ENCODE measurements at regions not wholly inside any gene's neighbourhood (a gene's known extent, or its start where the extent isn't known, plus 50 kb on each side); places are given as distances from the start of the nearest gene placed in this dataset.

DNA sequence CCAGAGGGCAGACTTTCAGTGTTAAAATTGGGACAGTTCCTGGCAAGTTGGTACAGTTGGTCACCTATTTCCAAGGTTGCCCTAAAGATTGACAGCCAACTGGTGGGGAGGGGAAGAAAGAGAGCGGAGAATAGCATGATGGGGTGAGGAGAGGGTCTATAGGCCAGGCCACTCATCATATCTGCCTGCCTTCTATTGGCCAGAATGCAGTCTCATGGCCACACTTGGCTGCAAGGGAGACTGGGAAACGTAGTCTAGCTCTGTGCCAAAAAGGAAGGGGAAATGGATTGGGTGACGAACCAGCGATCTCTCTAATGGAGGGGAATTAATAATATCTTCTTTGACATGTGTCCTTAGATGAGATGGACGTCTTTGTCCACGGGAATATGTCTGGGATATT lies 197.4 kb upstream of the ATP6AP2 start:
- no peaks in the 10 kb centered on the region for H3K36me3 Mint-ChIP-seq (ENCODE audit: low read depth)
- no peak overlapping the region for H3K4me3 Mint-ChIP-seq
- CTCF ChIA-PET: no interaction called here

DNA sequence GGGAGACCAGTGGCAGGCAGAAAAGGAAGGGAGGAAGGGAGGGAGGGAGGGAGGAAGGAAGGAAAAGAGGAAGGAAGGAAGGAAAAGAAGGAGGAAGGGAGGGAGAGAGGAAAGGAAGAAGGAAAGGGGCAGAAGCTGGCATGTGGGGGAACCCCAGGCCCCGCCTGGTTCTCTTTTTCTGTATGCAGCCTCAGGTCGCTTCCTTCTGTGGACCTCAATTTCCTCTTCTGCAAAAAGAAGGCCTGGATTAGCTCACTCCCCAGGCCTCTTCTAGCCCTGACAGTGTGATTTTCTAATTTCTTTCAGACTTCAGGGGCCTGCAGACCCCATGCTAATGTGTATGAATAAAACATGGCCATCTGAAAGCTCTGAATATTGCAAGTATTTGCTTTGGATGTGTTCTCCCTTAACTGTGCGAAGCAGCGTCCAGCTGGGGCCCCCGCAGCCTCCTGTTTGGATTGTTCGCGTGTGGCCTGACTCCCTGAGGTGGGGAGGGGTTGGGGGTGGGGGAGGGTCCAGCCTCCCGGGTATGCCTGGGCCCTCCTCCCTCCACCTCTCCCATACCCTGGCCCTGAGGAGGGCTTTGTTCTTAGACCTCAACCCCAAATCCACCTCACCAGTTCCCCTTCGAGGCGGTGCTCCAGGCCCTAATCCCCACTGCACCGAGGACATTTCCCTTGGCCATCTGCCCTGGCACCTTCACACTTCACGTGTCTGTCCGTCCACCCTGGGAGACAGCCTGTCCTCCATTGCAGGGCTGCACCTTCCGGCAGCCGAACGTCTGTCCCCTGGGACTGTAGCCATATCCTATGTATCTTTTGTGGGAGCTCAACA lies 199.9 kb upstream of the ATP6AP2 start:
- Histone ChIP-seq H3K9me3 (ENCODE audit: control insufficient read depth in 1 of 2, insufficient read depth in 1 of 2, low read length in 2 of 2) (no peaks in the 10 kb centered on the region), H3K27ac (ENCODE audit: low read depth in 1 of 2, low read length in 2 of 2) (no peak overlapping the region), H3K27me3 (ENCODE audit: control insufficient read depth in 1 of 2, insufficient read depth in 2 of 2, low read length in 2 of 2) (no peaks in the 10 kb centered on the region), H3K36me3 (ENCODE audit: insufficient read depth, low read length) (no peaks in the 10 kb centered on the region), H3K4me1 (ENCODE audit: insufficient read depth, low read length) (no peaks in the 10 kb centered on the region), H3K4me3 (ENCODE audit: low read length) (no peak overlapping the region)
- no peak for ATAC-seq (ENCODE audit: poor library complexity)
- Mint-ChIP-seq H3K9me3 (no peaks in the 10 kb centered on the region), H3K27ac (no peak overlapping the region), H3K4me3 (no peak overlapping the region), H3K36me3 (ENCODE audit: low read depth) (no peaks in the 10 kb centered on the region), H3K4me1 (ENCODE audit: low read depth) (no peaks in the 10 kb centered on the region), H3K27me3 (no peaks in the 10 kb centered on the region)
- ChIA-PET POLR2A (no interaction called here), CTCF (no interaction called here)
- TF ChIP-seq, protein P1, sequence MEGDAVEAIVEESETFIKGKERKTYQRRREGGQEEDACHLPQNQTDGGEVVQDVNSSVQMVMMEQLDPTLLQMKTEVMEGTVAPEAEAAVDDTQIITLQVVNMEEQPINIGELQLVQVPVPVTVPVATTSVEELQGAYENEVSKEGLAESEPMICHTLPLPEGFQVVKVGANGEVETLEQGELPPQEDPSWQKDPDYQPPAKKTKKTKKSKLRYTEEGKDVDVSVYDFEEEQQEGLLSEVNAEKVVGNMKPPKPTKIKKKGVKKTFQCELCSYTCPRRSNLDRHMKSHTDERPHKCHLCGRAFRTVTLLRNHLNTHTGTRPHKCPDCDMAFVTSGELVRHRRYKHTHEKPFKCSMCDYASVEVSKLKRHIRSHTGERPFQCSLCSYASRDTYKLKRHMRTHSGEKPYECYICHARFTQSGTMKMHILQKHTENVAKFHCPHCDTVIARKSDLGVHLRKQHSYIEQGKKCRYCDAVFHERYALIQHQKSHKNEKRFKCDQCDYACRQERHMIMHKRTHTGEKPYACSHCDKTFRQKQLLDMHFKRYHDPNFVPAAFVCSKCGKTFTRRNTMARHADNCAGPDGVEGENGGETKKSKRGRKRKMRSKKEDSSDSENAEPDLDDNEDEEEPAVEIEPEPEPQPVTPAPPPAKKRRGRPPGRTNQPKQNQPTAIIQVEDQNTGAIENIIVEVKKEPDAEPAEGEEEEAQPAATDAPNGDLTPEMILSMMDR (IDR thresholded peaks at IDR 0.05): no peak
- intact Hi-C loops (cut with DNase I, micrococcal nuclease): no loop called here
- DNase-seq: peak in 3 of 14 experiments; percentile 4 to 25 (median 21)

More for the DNA sequence above, 197.4 kb upstream of the ATP6AP2 start:
- no peak for ATAC-seq (ENCODE audit: poor library complexity)
- DNase-seq: no peak
- POLR2A ChIA-PET: no interaction called here
- intact Hi-C loops (cut with DNase I, micrococcal nuclease): no loop called here
- TF ChIP-seq, protein P1 (IDR thresholded peaks at IDR 0.05): no peak
- Mint-ChIP-seq H3K27ac (no peak overlapping the region), H3K4me1 (ENCODE audit: low read depth) (no peaks in the 10 kb centered on the region), H3K9me3 (no peaks in the 10 kb centered on the region), H3K27me3 (no peaks in the 10 kb centered on the region)
- no peaks in the 10 kb centered on the region for H3K36me3 ChIP-seq (ENCODE audit: insufficient read depth, low read length)
- H3K27ac ChIP-seq (ENCODE audit: low read depth in 1 of 2, low read length in 2 of 2): no peak overlapping the region
- no peaks in the 10 kb centered on the region for H3K9me3 ChIP-seq (ENCODE audit: control insufficient read depth in 1 of 2, insufficient read depth in 1 of 2, low read length in 2 of 2)
- H3K4me1 ChIP-seq (ENCODE audit: insufficient read depth, low read length): no peaks in the 10 kb centered on the region
- no peak overlapping the region for H3K4me3 ChIP-seq (ENCODE audit: low read length)
- H3K27me3 ChIP-seq (ENCODE audit: control insufficient read depth in 1 of 2, insufficient read depth in 2 of 2, low read length in 2 of 2): no peaks in the 10 kb centered on the region

DNA sequence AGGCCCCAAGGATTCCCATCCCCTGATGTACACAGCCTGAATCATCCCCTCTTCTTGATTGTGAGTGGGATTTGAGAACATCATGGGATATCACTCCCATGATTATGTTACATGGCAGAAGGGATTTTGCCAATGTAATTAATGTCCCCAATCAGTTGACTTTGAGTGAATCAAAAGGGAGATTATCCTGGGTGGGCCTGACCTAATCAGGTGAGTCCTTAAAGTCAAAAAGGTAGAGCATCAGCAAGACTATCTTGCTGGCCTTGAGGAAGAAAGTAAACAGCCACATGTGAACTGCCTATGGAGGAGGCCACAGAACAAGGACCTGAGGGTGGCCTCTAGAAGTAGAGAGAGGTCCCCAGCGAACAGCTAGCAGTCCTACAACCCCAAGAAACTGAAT lies 203.1 kb upstream of the ATP6AP2 start:
- no peak overlapping the region for H3K27ac Mint-ChIP-seq
- no peak overlapping the region for H3K27ac ChIP-seq (ENCODE audit: low read depth in 1 of 2, low read length in 2 of 2)
- intact Hi-C loops (cut with DNase I, micrococcal nuclease): no loop called here
- POLR2A ChIA-PET: no interaction called here
- no peaks in the 10 kb centered on the region for H3K36me3 ChIP-seq (ENCODE audit: insufficient read depth, low read length)
- H3K9me3 Mint-ChIP-seq: no peaks in the 10 kb centered on the region
- H3K9me3 ChIP-seq (ENCODE audit: control insufficient read depth in 1 of 2, insufficient read depth in 1 of 2, low read length in 2 of 2): no peaks in the 10 kb centered on the region
- ATAC-seq (ENCODE audit: poor library complexity) (no peak), DNase-seq (no peak)
- H3K4me1 Mint-ChIP-seq (ENCODE audit: low read depth): no peaks in the 10 kb centered on the region
- no peak overlapping the region for H3K4me3 ChIP-seq (ENCODE audit: low read length)
- H3K27me3 Mint-ChIP-seq: no peaks in the 10 kb centered on the region
- no peaks in the 10 kb centered on the region for H3K36me3 Mint-ChIP-seq (ENCODE audit: low read depth)
- TF ChIP-seq, protein P1 (IDR thresholded peaks at IDR 0.05): no peak
- CTCF ChIA-PET: no interaction called here
- H3K4me1 ChIP-seq (ENCODE audit: insufficient read depth, low read length): no peaks in the 10 kb centered on the region
- H3K27me3 ChIP-seq (ENCODE audit: control insufficient read depth in 1 of 2, insufficient read depth in 2 of 2, low read length in 2 of 2): no peaks in the 10 kb centered on the region
- H3K4me3 Mint-ChIP-seq: no peak overlapping the region
